H9 (cell line): ENCODE measurements at regions not wholly inside any gene's neighbourhood (a gene's known extent, or its start where the extent isn't known, plus 50 kb on each side); places are given as distances from the start of the nearest gene placed in this dataset.

Source experiments
- DNase-seq: peaks from one replicate; pipeline ENCODE4 v3.0.0-alpha.2; 2017
- H2AFZ ChIP-seq: one replicate; pipeline ENCODE4 v1.6.1; 2013; ENCODE audit warnings: mild to moderate bottlenecking, low read length, control low read depth, moderate library complexity
- H2AK5ac ChIP-seq: 2 replicates; pipeline ENCODE4 v1.6.1; 2013; ENCODE audit warnings: low read length, control low read depth, mixed read lengths; ENCODE audit not compliant: insufficient read length
- H2BK120ac ChIP-seq: one replicate; pipeline ENCODE4 v1.6.1; 2013; ENCODE audit warnings: low read depth, mild to moderate bottlenecking, low read length, control low read depth, inconsistent platforms; ENCODE audit not compliant: poor library complexity, severe bottlenecking
- H2BK12ac ChIP-seq: 2 replicates; pipeline ENCODE4 v1.6.1; 2013; ENCODE audit warnings: low read length, control low read depth, mixed read lengths, low read depth; ENCODE audit not compliant: insufficient read length
- H2BK15ac ChIP-seq: 2 replicates; pipeline ENCODE4 v1.6.1; 2013; ENCODE audit warnings: low read depth, low read length, control low read depth
- H2BK20ac ChIP-seq: one replicate; pipeline ENCODE4 v1.6.1; 2013; ENCODE audit warnings: low read depth, mild to moderate bottlenecking, low read length, control low read depth, inconsistent platforms; ENCODE audit not compliant: poor library complexity, severe bottlenecking
- H2BK5ac ChIP-seq: 2 replicates; pipeline ENCODE4 v1.6.1; 2013; ENCODE audit warnings: low read length, control low read depth, mixed read lengths; ENCODE audit not compliant: insufficient read length
- H3K14ac ChIP-seq: 2 replicates; pipeline ENCODE4 v1.6.1; 2013; ENCODE audit warnings: low read length, control low read depth; ENCODE audit not compliant: insufficient read depth
- H3K18ac ChIP-seq: 2 replicates; pipeline ENCODE4 v1.6.1; 2013; ENCODE audit warnings: low read depth, mild to moderate bottlenecking, mixed read lengths, low read length, control low read depth; ENCODE audit not compliant: insufficient read length
- H3K23ac ChIP-seq: 2 replicates; pipeline ENCODE4 v1.6.1; 2013; ENCODE audit warnings: low read length, control low read depth, mixed read lengths, low read depth; ENCODE audit not compliant: insufficient read length
- H3K23me2 ChIP-seq: 2 replicates; pipeline ENCODE4 v1.6.1; 2013; ENCODE audit warnings: low read depth, mild to moderate bottlenecking, mixed read lengths, low read length, control low read depth; ENCODE audit not compliant: insufficient read length, poor library complexity, severe bottlenecking
- H3K27ac ChIP-seq: 2 replicates; pipeline ENCODE4 v1.5.1; 2013; ENCODE audit warnings: low read length, control low read depth, mixed read lengths, low read depth; ENCODE audit not compliant: insufficient read length
- H3K27me3 ChIP-seq: 2 replicates; pipeline ENCODE4 v1.6.1; 2013; ENCODE audit warnings: low read length, control low read depth, inconsistent platforms; ENCODE audit not compliant: insufficient read depth
- H3K4ac ChIP-seq: 2 replicates; pipeline ENCODE4 v1.6.1; 2013; ENCODE audit warnings: low read depth, mild to moderate bottlenecking, control low read depth, inconsistent platforms, low read length, moderate library complexity
- H3K4me1 ChIP-seq: 2 replicates; pipeline ENCODE4 v1.6.1; 2013; ENCODE audit warnings: low read length, control low read depth, inconsistent platforms; ENCODE audit not compliant: insufficient read depth
- H3K4me2 ChIP-seq: 2 replicates; pipeline ENCODE4 v1.6.1; 2013; ENCODE audit warnings: low read length, control low read depth, mixed read lengths; ENCODE audit not compliant: insufficient read length, insufficient read depth
- H3K56ac ChIP-seq: 2 replicates; pipeline ENCODE4 v1.6.1; 2013; ENCODE audit warnings: low read depth, mild to moderate bottlenecking, mixed read lengths, low read length, control low read depth; ENCODE audit not compliant: insufficient read length
- H3K79me1 ChIP-seq: 2 replicates; pipeline ENCODE4 v1.6.1; 2013; ENCODE audit warnings: low read depth, mild to moderate bottlenecking, moderate library complexity, low read length, control low read depth, inconsistent platforms; ENCODE audit not compliant: insufficient read depth, poor library complexity, severe bottlenecking
- H3K79me2 ChIP-seq: 2 replicates; pipeline ENCODE4 v1.6.1; 2013; ENCODE audit warnings: low read length, control low read depth, inconsistent platforms; ENCODE audit not compliant: insufficient read depth
- H3K9ac ChIP-seq: 2 replicates; pipeline ENCODE4 v1.6.1; 2013; ENCODE audit warnings: low read length, control low read depth, mixed read lengths; ENCODE audit not compliant: insufficient read length; ENCODE audit errors: extremely low read depth
- H3K9me3 ChIP-seq: one replicate; pipeline ENCODE4 v1.6.1; 2013; ENCODE audit warnings: low read depth, low read length, inconsistent platforms; ENCODE audit not compliant: control insufficient read depth
- H3T11ph ChIP-seq: one replicate; pipeline ENCODE4 v1.6.1; 2013; ENCODE audit warnings: mild to moderate bottlenecking, low read length, control low read depth, inconsistent platforms
- H4K20me1 ChIP-seq: one replicate; pipeline ENCODE4 v1.6.1; 2013; ENCODE audit not compliant: control insufficient read depth, insufficient read length, insufficient read depth
- H4K5ac ChIP-seq: 2 replicates; pipeline ENCODE4 v1.6.1; 2013; ENCODE audit warnings: low read depth, mild to moderate bottlenecking, mixed read lengths, low read length, control low read depth; ENCODE audit not compliant: insufficient read length
- H4K8ac ChIP-seq: replicated peaks from 2 replicates; pipeline ENCODE4 v1.6.1; 2013; ENCODE audit warnings: low read length, control low read depth, mixed read lengths, low read depth; ENCODE audit not compliant: insufficient read length
- H4K91ac ChIP-seq: 2 replicates; pipeline ENCODE4 v1.6.1; 2013; ENCODE audit warnings: low read depth, mild to moderate bottlenecking, moderate library complexity, mixed read lengths, low read length, control low read depth; ENCODE audit not compliant: insufficient read length
- H3K27ac Mint-ChIP-seq, 3 experiments: 2 replicates in 2 of 3; 3 replicates in 1 of 3; pipeline ENCODE4 v1.8.0; 2020 to 2021; ENCODE audit warnings: mixed read lengths in 3 of 3, mild to moderate bottlenecking in 1 of 3, moderate library complexity in 1 of 3
- H3K27me3 Mint-ChIP-seq: 2 replicates; pipeline ENCODE4 v1.8.0; 2021; ENCODE audit warnings: low read depth, mild to moderate bottlenecking, moderate library complexity, mixed read lengths
- H3K36me3 Mint-ChIP-seq, 3 experiments: 2 replicates in 2 of 3; 3 replicates in 1 of 3; pipeline ENCODE4 v1.8.0; 2020 to 2021; ENCODE audit warnings: low read depth in 3 of 3, mixed read lengths in 3 of 3; ENCODE audit not compliant: insufficient read depth in 1 of 3
- H3K4me1 Mint-ChIP-seq, 2 experiments: 2 replicates each; pipeline ENCODE4 v1.8.0; 2020; ENCODE audit warnings: mixed read lengths in 2 of 2
- H3K4me3 Mint-ChIP-seq, 2 experiments: 2 replicates in 1 of 2; 3 replicates in 1 of 2; pipeline ENCODE4 v1.8.0; 2020 to 2021; ENCODE audit warnings: mild to moderate bottlenecking in 2 of 2, mixed read lengths in 2 of 2, moderate library complexity in 1 of 2
- H3K9me3 Mint-ChIP-seq, 2 experiments: 2 replicates in 1 of 2; 3 replicates in 1 of 2; pipeline ENCODE4 v1.8.0; 2020; ENCODE audit warnings: mild to moderate bottlenecking in 2 of 2, mixed read lengths in 2 of 2, moderate library complexity in 1 of 2
- WGBS: extraction: QIAGEN DNeasy Blood & Tissue Kit; methylation state at CpG from one replicate; pipeline ENCODE4 v1.1.7; 2013; ENCODE audit warnings: missing lambda C conversion rate, low lambda C conversion rate, mixed read lengths; ENCODE audit not compliant: insufficient read length; ENCODE audit errors: extremely low coverage; 5-methylcytosine and 5-hydroxymethylcytosine counted together
- TF ChIP-seq, protein P1 (sequence below): fragments of 200-600 bp; sonication (generic); conservative IDR thresholded peaks from 3 replicates; pipeline ENCODE4 v1.8.0; 2021; ENCODE audit warnings: antibody characterized with exemption, mild to moderate bottlenecking

DNA sequence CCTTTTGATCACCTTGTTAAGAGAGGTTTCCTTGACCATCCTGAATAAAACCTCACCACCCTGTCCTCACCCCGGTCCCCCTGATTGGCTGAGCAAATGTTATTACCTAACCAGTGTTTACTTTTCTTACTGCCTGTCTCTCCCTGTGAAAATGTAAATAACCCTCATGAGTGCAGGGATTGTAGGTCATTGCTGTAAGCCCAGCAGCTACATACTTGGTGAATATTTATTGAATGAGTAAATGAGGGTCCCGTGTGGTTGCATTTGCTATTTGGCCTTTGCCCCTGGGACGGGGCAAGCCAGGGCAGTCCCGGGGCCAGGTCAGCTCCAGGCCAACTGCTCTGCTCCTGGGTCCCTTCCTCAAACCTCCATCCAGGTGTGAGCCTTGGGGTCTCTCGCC, 55.5 kb upstream of the CLCN4 start:
- no CpG with 5 or more reads among the region's 5 CpGs for WGBS
- no peak overlapping the region for H3K9ac ChIP-seq
- TF ChIP-seq, protein P1, sequence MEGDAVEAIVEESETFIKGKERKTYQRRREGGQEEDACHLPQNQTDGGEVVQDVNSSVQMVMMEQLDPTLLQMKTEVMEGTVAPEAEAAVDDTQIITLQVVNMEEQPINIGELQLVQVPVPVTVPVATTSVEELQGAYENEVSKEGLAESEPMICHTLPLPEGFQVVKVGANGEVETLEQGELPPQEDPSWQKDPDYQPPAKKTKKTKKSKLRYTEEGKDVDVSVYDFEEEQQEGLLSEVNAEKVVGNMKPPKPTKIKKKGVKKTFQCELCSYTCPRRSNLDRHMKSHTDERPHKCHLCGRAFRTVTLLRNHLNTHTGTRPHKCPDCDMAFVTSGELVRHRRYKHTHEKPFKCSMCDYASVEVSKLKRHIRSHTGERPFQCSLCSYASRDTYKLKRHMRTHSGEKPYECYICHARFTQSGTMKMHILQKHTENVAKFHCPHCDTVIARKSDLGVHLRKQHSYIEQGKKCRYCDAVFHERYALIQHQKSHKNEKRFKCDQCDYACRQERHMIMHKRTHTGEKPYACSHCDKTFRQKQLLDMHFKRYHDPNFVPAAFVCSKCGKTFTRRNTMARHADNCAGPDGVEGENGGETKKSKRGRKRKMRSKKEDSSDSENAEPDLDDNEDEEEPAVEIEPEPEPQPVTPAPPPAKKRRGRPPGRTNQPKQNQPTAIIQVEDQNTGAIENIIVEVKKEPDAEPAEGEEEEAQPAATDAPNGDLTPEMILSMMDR = no peak

More for the DNA sequence above, 55.5 kb upstream of the CLCN4 start:
- no peak overlapping the region for H3K27ac Mint-ChIP-seq
- H2BK15ac ChIP-seq = no peak overlapping the region
- H3K4me2 ChIP-seq = no peak overlapping the region
- H3K27me3 Mint-ChIP-seq = no peaks in the 10 kb centered on the region
- H3K36me3 Mint-ChIP-seq = peaks cover 52 to 59% (median 55%) of the 10 kb centered on the region in 3 experiments
- no peak overlapping the region for H3K23ac ChIP-seq
- no peak overlapping the region for H3K56ac ChIP-seq
- H3K27ac ChIP-seq = no peak overlapping the region
- no peak overlapping the region for H3K4ac ChIP-seq
- no peak overlapping the region for H3K14ac ChIP-seq
- no peaks in the 10 kb centered on the region for H3K9me3 ChIP-seq
- no peak overlapping the region for H3K4me3 Mint-ChIP-seq
- no peaks in the 10 kb centered on the region for H3K4me1 Mint-ChIP-seq
- no peak overlapping the region for H2BK120ac ChIP-seq
- DNase-seq = no peak
- H2BK12ac ChIP-seq = no peak overlapping the region
- no peak overlapping the region for H4K91ac ChIP-seq
- H3K79me2 ChIP-seq = no peaks in the 10 kb centered on the region
- H3K27me3 ChIP-seq = no peaks in the 10 kb centered on the region
- H2AFZ ChIP-seq = no peak overlapping the region
- no peaks in the 10 kb centered on the region for H3K4me1 ChIP-seq
- no peak overlapping the region for H2BK20ac ChIP-seq
- peaks cover 44 to 46% of the 10 kb centered on the region in 2 experiments for H3K9me3 Mint-ChIP-seq
- no peak overlapping the region for H4K8ac ChIP-seq
- no peaks in the 10 kb centered on the region for H3K23me2 ChIP-seq
- no peak overlapping the region for H4K5ac ChIP-seq
- H4K20me1 ChIP-seq = no peaks in the 10 kb centered on the region
- H2AK5ac ChIP-seq = no peak overlapping the region
- H3K79me1 ChIP-seq = no peaks in the 10 kb centered on the region
- H2BK5ac ChIP-seq = no peak overlapping the region
- no peak overlapping the region for H3K18ac ChIP-seq
- H3T11ph ChIP-seq = no peak overlapping the region
